Non-pigmented ciliary epithelial cell (primary cell): ENCODE measurements at regions not wholly inside any gene's neighbourhood (a gene's known extent, or its start where the extent isn't known, plus 50 kb on each side); places are given as distances from the start of the nearest gene placed in this dataset.
"Not testable (repeated sequence)": the region's sequence is repeated elsewhere in the genome, so short reads cannot be mapped to it uniquely, and the experiment has no call there.

ENCODE experiments used
- DNase-seq: peaks from one replicate; pipeline ENCODE4 v3.0.0-alpha.2; 2010; ENCODE audit warnings: low read depth

- no peak for DNase-seq
Observed at GRCh38 chr2:236348279-236348678, 84.1 kb upstream of the ASB18 start.

- DNase-seq = no peak
Observed at GRCh38 chr2:236348976-236349375, 84.8 kb upstream of the ASB18 start.

GRCh38 chr2:236350426-236350825 lies 86.2 kb upstream of the ASB18 start:
- no peak for DNase-seq

GRCh38 chr2:236351966-236352525 lies 87.8 kb upstream of the ASB18 start:
- DNase-seq = no peak

GRCh38 chr2:236352761-236353593 lies 88.8 kb upstream of the ASB18 start:
- DNase-seq = no peak

- DNase-seq = no peak
Observed at GRCh38 chr2:236353594-236353942, 89.4 kb upstream of the ASB18 start.

- no peak for DNase-seq
Observed at GRCh38 chr2:236354056-236354940, 90.1 kb upstream of the ASB18 start.

GRCh38 chr2:236354973-236355595 lies 90.9 kb upstream of the ASB18 start:
- DNase-seq = no peak

GRCh38 chr2:236355911-236356310 lies 91.7 kb upstream of the ASB18 start:
- DNase-seq = no peak

- DNase-seq = not testable (repeated sequence)
Observed at GRCh38 chr2:236356321-236356720, 92.1 kb upstream of the ASB18 start.

GRCh38 chr2:236358482-236358881 lies 94.3 kb upstream of the ASB18 start:
- not testable (repeated sequence) for DNase-seq

GRCh38 chr2:236359426-236360045 lies 95.3 kb upstream of the ASB18 start:
- no peak for DNase-seq

- no peak for DNase-seq
Observed at GRCh38 chr2:236360496-236360895, 96.3 kb upstream of the ASB18 start.

- no peak for DNase-seq
Observed at GRCh38 chr2:236363711-236364277, 99.6 kb upstream of the ASB18 start.

- no peak for DNase-seq
Observed at GRCh38 chr2:236365258-236366048, 101.2 kb upstream of the ASB18 start.

GRCh38 chr2:236366049-236366387 lies 101.8 kb upstream of the ASB18 start:
- DNase-seq = no peak

GRCh38 chr2:236366397-236366796 lies 102.2 kb upstream of the ASB18 start:
- DNase-seq = no peak

GRCh38 chr2:236367506-236368289 lies 103.5 kb upstream of the ASB18 start:
- no peak for DNase-seq

GRCh38 chr2:236369661-236370062 lies 105.5 kb upstream of the ASB18 start:
- no peak for DNase-seq

- DNase-seq = no peak
Observed at GRCh38 chr2:236370847-236371409, 106.7 kb upstream of the ASB18 start.
